DOHH2 (cell line): ENCODE measurements at regions not wholly inside any gene's neighbourhood (a gene's known extent, or its start where the extent isn't known, plus 50 kb on each side); places are given as distances from the start of the nearest gene placed in this dataset.

ENCODE experiments used
- H3F3A ChIP-seq: fragments of 200-600 bp; sonication (generic), shearing (Covaris generic); 2 replicates; pipeline ENCODE4 v1.6.0; 2016; ENCODE audit warnings: antibody characterized with exemption, mild to moderate bottlenecking; ENCODE audit not compliant: control insufficient read depth, insufficient read depth
- H3K27ac ChIP-seq: fragments of 200-600 bp; sonication (generic); 2 replicates; pipeline ENCODE4 v1.5.1; 2014; ENCODE audit warnings: low read depth, mild to moderate bottlenecking, low read length, moderate library complexity
- H3K27me3 ChIP-seq: fragments of 200-600 bp; sonication (generic); 2 replicates; pipeline ENCODE4 v1.6.1; 2014; ENCODE audit warnings: mild to moderate bottlenecking, low read length, mixed read lengths; ENCODE audit not compliant: control insufficient read depth
- H3K36me3 ChIP-seq: fragments of 200-600 bp; sonication (generic); 2 replicates; pipeline ENCODE4 v1.6.1; 2014; ENCODE audit warnings: mild to moderate bottlenecking, low read length, moderate library complexity, mixed read lengths; ENCODE audit not compliant: control insufficient read depth
- H3K4me1 ChIP-seq: fragments of 200-600 bp; sonication (generic); 2 replicates; pipeline ENCODE4 v1.6.1; 2014; ENCODE audit warnings: mild to moderate bottlenecking, low read length, mixed read lengths; ENCODE audit not compliant: control insufficient read depth
- H3K4me2 ChIP-seq: fragments of 200-600 bp; sonication (generic); 2 replicates; pipeline ENCODE4 v1.6.0; 2014; ENCODE audit warnings: mild to moderate bottlenecking, low read length, moderate library complexity
- H3K4me3 ChIP-seq: fragments of 200-600 bp; sonication (generic); 2 replicates; pipeline ENCODE4 v1.5.1; 2014; ENCODE audit warnings: mild to moderate bottlenecking, low read length, mixed read lengths
- H3K79me2 ChIP-seq: fragments of 200-600 bp; sonication (generic); 2 replicates; pipeline ENCODE4 v1.6.1; 2014; ENCODE audit warnings: mild to moderate bottlenecking, low read length, mixed read lengths; ENCODE audit not compliant: control insufficient read depth
- H3K9me2 ChIP-seq: fragments of 200-600 bp; sonication (generic); replicated peaks from 2 replicates; pipeline ENCODE4 v1.6.1; 2014; ENCODE audit warnings: mild to moderate bottlenecking, low read length, mixed read lengths; ENCODE audit not compliant: control insufficient read depth
- H3K9me3 ChIP-seq: fragments of 200-600 bp; sonication (generic); 2 replicates; pipeline ENCODE4 v1.6.1; 2014; ENCODE audit warnings: antibody characterized with exemption, low read length, mixed read lengths; ENCODE audit not compliant: control insufficient read depth, insufficient read depth
- H4K20me1 ChIP-seq: fragments of 200-600 bp; sonication (generic); 2 replicates; pipeline ENCODE4 v1.6.0; 2014; ENCODE audit warnings: low read depth, mild to moderate bottlenecking, antibody characterized with exemption, low read length, moderate library complexity; ENCODE audit not compliant: control insufficient read depth, insufficient read depth
- EZH2phosphoT487 ChIP-seq: fragments of 200-600 bp; sonication (generic); IDR thresholded peaks from 2 replicates; pipeline ENCODE4 v1.6.1; 2017; ENCODE audit warnings: borderline replicate concordance, mild to moderate bottlenecking, antibody characterized with exemption, low read length, moderate library complexity, mixed read lengths
- TF ChIP-seq, protein P1 (sequence below): fragments of 200-600 bp; sonication (generic); IDR thresholded peaks from one replicate; pipeline ENCODE4 v1.5.1; 2014; ENCODE audit warnings: antibody characterized with exemption, mild to moderate bottlenecking, low read depth, low read length; ENCODE audit not compliant: poor library complexity, severe bottlenecking

DNA sequence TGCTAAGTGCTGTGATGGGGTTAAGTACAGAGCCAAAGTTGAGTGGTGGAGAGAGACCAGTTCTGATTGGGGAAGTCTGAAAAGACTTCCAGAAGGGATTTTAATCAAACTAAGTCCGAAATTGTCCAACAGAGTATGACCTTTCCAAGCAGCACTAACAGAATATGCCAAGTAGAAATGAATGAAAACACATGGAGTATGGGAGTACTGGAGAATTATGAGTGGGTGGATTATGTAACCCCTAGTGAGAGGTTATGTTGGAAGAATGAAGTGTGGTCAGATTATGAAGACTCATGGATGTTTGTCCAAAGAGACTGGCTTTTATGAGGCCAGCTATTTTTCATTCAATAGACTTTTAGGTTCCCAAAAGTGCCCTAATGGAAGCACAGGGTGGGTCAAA lies 94.0 kb upstream of the PLEKHA5 start:
- Histone ChIP-seq H3K9me3 (peaks cover 5% of the 10 kb centered on the region; the same call in 1 of the 2 replicates), H3K4me2 (no peak overlapping the region), H3K27me3 (no peaks in the 10 kb centered on the region), H3F3A (no peaks in the 10 kb centered on the region), H3K27ac (no peak overlapping the region), H3K4me1 (no peaks in the 10 kb centered on the region), H3K79me2 (no peaks in the 10 kb centered on the region), H4K20me1 (no peaks in the 10 kb centered on the region), H3K4me3 (no peak overlapping the region), H3K36me3 (no peaks in the 10 kb centered on the region), H3K9me2 (no peaks in the 10 kb centered on the region)
- TF ChIP-seq EZH2phosphoT487: no peak
- TF ChIP-seq, protein P1, sequence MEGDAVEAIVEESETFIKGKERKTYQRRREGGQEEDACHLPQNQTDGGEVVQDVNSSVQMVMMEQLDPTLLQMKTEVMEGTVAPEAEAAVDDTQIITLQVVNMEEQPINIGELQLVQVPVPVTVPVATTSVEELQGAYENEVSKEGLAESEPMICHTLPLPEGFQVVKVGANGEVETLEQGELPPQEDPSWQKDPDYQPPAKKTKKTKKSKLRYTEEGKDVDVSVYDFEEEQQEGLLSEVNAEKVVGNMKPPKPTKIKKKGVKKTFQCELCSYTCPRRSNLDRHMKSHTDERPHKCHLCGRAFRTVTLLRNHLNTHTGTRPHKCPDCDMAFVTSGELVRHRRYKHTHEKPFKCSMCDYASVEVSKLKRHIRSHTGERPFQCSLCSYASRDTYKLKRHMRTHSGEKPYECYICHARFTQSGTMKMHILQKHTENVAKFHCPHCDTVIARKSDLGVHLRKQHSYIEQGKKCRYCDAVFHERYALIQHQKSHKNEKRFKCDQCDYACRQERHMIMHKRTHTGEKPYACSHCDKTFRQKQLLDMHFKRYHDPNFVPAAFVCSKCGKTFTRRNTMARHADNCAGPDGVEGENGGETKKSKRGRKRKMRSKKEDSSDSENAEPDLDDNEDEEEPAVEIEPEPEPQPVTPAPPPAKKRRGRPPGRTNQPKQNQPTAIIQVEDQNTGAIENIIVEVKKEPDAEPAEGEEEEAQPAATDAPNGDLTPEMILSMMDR: no peak

GRCh38 chr12:19036673-19037357 lies 92.7 kb upstream of the PLEKHA5 start:
- Histone ChIP-seq H3K9me2 (no peaks in the 10 kb centered on the region), H3K4me1 (no peaks in the 10 kb centered on the region), H3K79me2 (no peaks in the 10 kb centered on the region), H3K9me3 (peaks cover 5% of the 10 kb centered on the region; the same call in 1 of the 2 replicates), H3F3A (no peaks in the 10 kb centered on the region), H3K27ac (no peak overlapping the region), H3K36me3 (no peaks in the 10 kb centered on the region), H3K4me3 (no peak overlapping the region), H4K20me1 (no peaks in the 10 kb centered on the region), H3K27me3 (no peaks in the 10 kb centered on the region), H3K4me2 (no peak overlapping the region)
- TF ChIP-seq EZH2phosphoT487: no peak
- TF ChIP-seq, protein P1: no peak

DNA sequence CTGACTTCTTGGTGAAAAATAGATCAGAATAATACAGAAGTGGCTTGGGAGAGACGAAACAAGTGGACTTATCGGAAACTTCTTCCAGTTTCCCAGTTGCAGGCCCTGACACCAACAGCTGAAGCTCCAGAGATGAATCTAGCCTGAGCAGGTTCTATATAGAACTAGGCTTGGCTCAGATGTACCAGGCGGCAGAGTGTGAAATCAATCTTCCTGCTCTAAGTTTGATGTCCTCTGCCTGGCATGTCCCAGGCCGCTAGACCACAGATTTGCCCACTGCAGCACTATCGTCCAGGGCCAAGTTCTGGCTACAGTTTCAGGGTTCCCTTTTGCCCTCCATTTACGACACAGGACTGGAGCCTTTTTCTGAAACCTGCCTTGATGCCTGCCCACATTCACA lies 91.3 kb upstream of the PLEKHA5 start:
- H3K4me3 ChIP-seq: no peak overlapping the region
- no peaks in the 10 kb centered on the region for H3K9me2 ChIP-seq
- H3F3A ChIP-seq: no peaks in the 10 kb centered on the region
- H3K27me3 ChIP-seq: no peaks in the 10 kb centered on the region
- H3K36me3 ChIP-seq: no peaks in the 10 kb centered on the region
- no peaks in the 10 kb centered on the region for H3K4me1 ChIP-seq
- no peak overlapping the region for H3K4me2 ChIP-seq
- no peak overlapping the region for H3K27ac ChIP-seq
- TF ChIP-seq, protein P1: no peak
- no peak for TF ChIP-seq EZH2phosphoT487
- H3K9me3 ChIP-seq: no peaks in the 10 kb centered on the region
- no peaks in the 10 kb centered on the region for H4K20me1 ChIP-seq
- H3K79me2 ChIP-seq: no peaks in the 10 kb centered on the region
